ENCODE measurements at regions not wholly inside any gene's neighbourhood (a gene's known extent, or its start where the extent isn't known, plus 50 kb on each side); places are given as distances from the start of the nearest gene placed in this dataset.

DNA sequence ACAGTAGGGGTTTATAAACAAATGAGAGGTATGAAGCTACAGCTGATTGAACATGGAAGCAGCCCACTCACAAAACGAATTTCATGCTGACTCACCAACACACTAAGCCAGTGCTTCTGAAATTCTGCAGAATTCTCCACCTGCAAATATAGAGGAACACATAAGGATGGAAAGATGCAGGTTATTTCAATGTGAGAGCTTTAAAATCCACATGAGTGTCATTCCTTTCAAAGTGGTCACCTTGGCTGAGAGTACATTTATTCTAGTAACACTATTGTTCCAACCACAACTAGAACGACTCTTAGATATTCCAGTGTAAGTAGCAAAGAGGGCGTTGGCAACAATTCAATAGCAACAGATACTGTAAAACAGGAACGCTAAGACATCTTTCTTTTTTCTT is 189.9 kb upstream of the TSC22D2 start:
- TF ChIP-seq CHD1 (IDR thresholded peaks at IDR 0.05; ENCODE audit: low read depth, low read length) (no peak), RFX5 (IDR thresholded peaks at IDR 0.05; ENCODE audit: low read depth, low read length) (no peak), RAD21 (IDR thresholded peaks at IDR 0.05; ENCODE audit: low read length) (no peak), MAFK (IDR thresholded peaks at IDR 0.05; ENCODE audit: low read depth, low read length) (no peak), BHLHE40 (IDR thresholded peaks at IDR 0.05; ENCODE audit: low read depth, low read length) (no peak), RCOR1 (IDR thresholded peaks at IDR 0.05; ENCODE audit: insufficient replicate concordance, low read length) (no peak), MAZ (IDR thresholded peaks at IDR 0.05; ENCODE audit: borderline replicate concordance, low read depth, low read length) (no peak), NFE2L2 (IDR thresholded peaks at IDR 0.05; ENCODE audit: low read depth, low read length) (no peak), SMC3 (IDR thresholded peaks at IDR 0.05; ENCODE audit: low read depth, low read length) (no peak), FOS (IDR thresholded peaks at IDR 0.05; ENCODE audit: low read depth, low read length) (no peak), CEBPB (IDR thresholded peaks at IDR 0.05; ENCODE audit: low read depth, low read length) (no peak), POLR2A (IDR thresholded peaks at IDR 0.05; ENCODE audit: low read depth, low read length) (no peak), MXI1 (IDR thresholded peaks at IDR 0.05; ENCODE audit: borderline replicate concordance, low read depth, low read length) (no peak)
- TF ChIP-seq, protein P1, sequence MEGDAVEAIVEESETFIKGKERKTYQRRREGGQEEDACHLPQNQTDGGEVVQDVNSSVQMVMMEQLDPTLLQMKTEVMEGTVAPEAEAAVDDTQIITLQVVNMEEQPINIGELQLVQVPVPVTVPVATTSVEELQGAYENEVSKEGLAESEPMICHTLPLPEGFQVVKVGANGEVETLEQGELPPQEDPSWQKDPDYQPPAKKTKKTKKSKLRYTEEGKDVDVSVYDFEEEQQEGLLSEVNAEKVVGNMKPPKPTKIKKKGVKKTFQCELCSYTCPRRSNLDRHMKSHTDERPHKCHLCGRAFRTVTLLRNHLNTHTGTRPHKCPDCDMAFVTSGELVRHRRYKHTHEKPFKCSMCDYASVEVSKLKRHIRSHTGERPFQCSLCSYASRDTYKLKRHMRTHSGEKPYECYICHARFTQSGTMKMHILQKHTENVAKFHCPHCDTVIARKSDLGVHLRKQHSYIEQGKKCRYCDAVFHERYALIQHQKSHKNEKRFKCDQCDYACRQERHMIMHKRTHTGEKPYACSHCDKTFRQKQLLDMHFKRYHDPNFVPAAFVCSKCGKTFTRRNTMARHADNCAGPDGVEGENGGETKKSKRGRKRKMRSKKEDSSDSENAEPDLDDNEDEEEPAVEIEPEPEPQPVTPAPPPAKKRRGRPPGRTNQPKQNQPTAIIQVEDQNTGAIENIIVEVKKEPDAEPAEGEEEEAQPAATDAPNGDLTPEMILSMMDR (conservative IDR thresholded peaks at IDR 0.05; ENCODE audit: low read depth, low read length) = no peak
- TF ChIP-seq, protein P2, sequence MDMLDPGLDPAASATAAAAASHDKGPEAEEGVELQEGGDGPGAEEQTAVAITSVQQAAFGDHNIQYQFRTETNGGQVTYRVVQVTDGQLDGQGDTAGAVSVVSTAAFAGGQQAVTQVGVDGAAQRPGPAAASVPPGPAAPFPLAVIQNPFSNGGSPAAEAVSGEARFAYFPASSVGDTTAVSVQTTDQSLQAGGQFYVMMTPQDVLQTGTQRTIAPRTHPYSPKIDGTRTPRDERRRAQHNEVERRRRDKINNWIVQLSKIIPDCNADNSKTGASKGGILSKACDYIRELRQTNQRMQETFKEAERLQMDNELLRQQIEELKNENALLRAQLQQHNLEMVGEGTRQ (IDR thresholded peaks at IDR 0.05; ENCODE audit: low read depth, low read length) = no peak
- TF ChIP-seq, protein P3, sequence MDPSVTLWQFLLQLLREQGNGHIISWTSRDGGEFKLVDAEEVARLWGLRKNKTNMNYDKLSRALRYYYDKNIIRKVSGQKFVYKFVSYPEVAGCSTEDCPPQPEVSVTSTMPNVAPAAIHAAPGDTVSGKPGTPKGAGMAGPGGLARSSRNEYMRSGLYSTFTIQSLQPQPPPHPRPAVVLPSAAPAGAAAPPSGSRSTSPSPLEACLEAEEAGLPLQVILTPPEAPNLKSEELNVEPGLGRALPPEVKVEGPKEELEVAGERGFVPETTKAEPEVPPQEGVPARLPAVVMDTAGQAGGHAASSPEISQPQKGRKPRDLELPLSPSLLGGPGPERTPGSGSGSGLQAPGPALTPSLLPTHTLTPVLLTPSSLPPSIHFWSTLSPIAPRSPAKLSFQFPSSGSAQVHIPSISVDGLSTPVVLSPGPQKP (IDR thresholded peaks at IDR 0.05; ENCODE audit: borderline replicate concordance, low read depth, low read length) = no peak
- Histone ChIP-seq H3K9me3 (ENCODE audit: control insufficient read depth, insufficient read depth, low read length) (peaks cover 3% of the 10 kb centered on the region; the same call in 1 of the 2 replicates), H2BK20ac (ENCODE audit: low read depth, low read length) (no peak overlapping the region), H3K27me3 (ENCODE audit: control insufficient read depth, insufficient read depth, low read length) (no peaks in the 10 kb centered on the region), H3K23ac (ENCODE audit: low read depth, low read length) (no peak overlapping the region), H3K4me1 (ENCODE audit: control insufficient read depth, insufficient read depth, low read length) (peaks cover 8% of the 10 kb centered on the region), H3K14ac (replicated peaks; ENCODE audit: low read depth, low read length) (no peak overlapping the region), H4K8ac (ENCODE audit: low read depth in 2 of 2, low read length in 2 of 2) (no peak overlapping the region), H3K4me2 (ENCODE audit: low read depth, low read length) (no peak overlapping the region), H4K20me1 (ENCODE audit: insufficient read depth, low read length) (no peaks in the 10 kb centered on the region), H3K18ac (ENCODE audit: low read depth, low read length) (no peak overlapping the region), H2BK120ac (ENCODE audit: low read depth, low read length) (no peak overlapping the region), H3K4me3 (ENCODE audit: insufficient read depth, low read depth, low read length) (no peak overlapping the region), H2BK15ac (ENCODE audit: low read depth, low read length) (no peak overlapping the region), H3K36me3 (ENCODE audit: control insufficient read depth, insufficient read depth, low read length) (no peaks in the 10 kb centered on the region), H3K4ac (ENCODE audit: low read depth, low read length) (no peak overlapping the region), H3K9me1 (ENCODE audit: insufficient read depth, low read length) (peaks cover 9% of the 10 kb centered on the region), H4K91ac (ENCODE audit: insufficient read depth, low read depth, low read length) (no peak overlapping the region), H3K27ac (ENCODE audit: insufficient read depth, low read length) (no peak overlapping the region), H3K79me1 (ENCODE audit: low read depth in 1 of 2, low read length in 2 of 2) (no peaks in the 10 kb centered on the region), H2BK5ac (ENCODE audit: low read depth, low read length, poor library complexity, severe bottlenecking) (no peak overlapping the region), H2AK5ac (ENCODE audit: low read depth, low read length) (no peak overlapping the region), H3K9ac (ENCODE audit: low read depth, low read length) (no peak overlapping the region), H2AFZ (replicated peaks; ENCODE audit: low read length, poor library complexity) (no peak overlapping the region), H4K5ac (ENCODE audit: low read depth, low read length) (no peak overlapping the region), H3K56ac (ENCODE audit: extremely low read depth, insufficient read depth, low read length) (no peak overlapping the region), H2AK9ac (replicated peaks; ENCODE audit: low read depth, low read length, poor library complexity) (no peak overlapping the region)
- ATAC-seq (ENCODE audit: low read depth) (no peak), DNase-seq (no peak)
- dilution Hi-C loops (cut with HindIII; ENCODE audit: low sequenced_read_pairs, unreplicated experiment) (no loop called here), intact Hi-C loops (cut with micrococcal nuclease) (no loop called here), in situ Hi-C loops (cut with MboI; ENCODE audit: low sequenced_read_pairs) (no loop called here)
- POLR2A ChIA-PET (ENCODE audit: unreplicated experiment) = no interaction called here
- CTCF ChIA-PET = interaction anchor here (0.6 to 1.8 kb wide), 3 partner anchors 10 to 447 kb away, joined by 3 to 6 read pairs (median 6); no protein-coding TSS in a partner anchor
- WGBS, 2 experiments (ENCODE audit: extremely low coverage in 2 of 2, insufficient read length in 1 of 2) = 80% methylated on average over 2 of the region's 4 CpGs; no CpG with 5 or more reads in 1 of the 2 experiments
- BruUV-seq (replicated peaks) = no TSS peak

Measured in IMR-90 (cell line).